ENCODE measurements at regions not wholly inside any gene's neighbourhood (a gene's known extent, or its start where the extent isn't known, plus 50 kb on each side); places are given as distances from the start of the nearest gene placed in this dataset.

- no peaks in the 10 kb centered on the region for H3K36me3 ChIP-seq (ENCODE audit: control insufficient read depth, insufficient read depth, low read length)
These were observed 632.1 kb upstream of the ID4 start for GRCh38 chr6:19205076-19205475.

GRCh38 chr6:19209202-19209601 is 628.0 kb upstream of the ID4 start:
- TF ChIP-seq CTCF (IDR thresholded peaks at IDR 0.05) = no peak
- Histone ChIP-seq H3K9ac (no peak overlapping the region), H3K4me3 (ENCODE audit: low read depth, low read length) (no peak overlapping the region), H3K27ac (no peak overlapping the region), H3K9me3 (ENCODE audit: control insufficient read depth, low read length) (no peaks in the 10 kb centered on the region), H3K36me3 (ENCODE audit: control insufficient read depth, insufficient read depth, low read length) (no peaks in the 10 kb centered on the region), H2AFZ (no peak overlapping the region), H3K27me3 (ENCODE audit: control insufficient read depth, insufficient read depth, low read length) (no peaks in the 10 kb centered on the region), H3K4me1 (no peaks in the 10 kb centered on the region), H3K79me2 (no peaks in the 10 kb centered on the region), H3K4me2 (ENCODE audit: low read length) (no peak overlapping the region)

More at GRCh38 chr6:19205076-19205475, 632.1 kb upstream of the ID4 start:
- Histone ChIP-seq H3K4me3 (ENCODE audit: low read depth, low read length) (no peak overlapping the region), H3K9ac (no peak overlapping the region), H2AFZ (no peak overlapping the region), H3K27ac (no peak overlapping the region), H3K9me3 (ENCODE audit: control insufficient read depth, low read length) (no peaks in the 10 kb centered on the region), H3K79me2 (no peaks in the 10 kb centered on the region), H3K4me1 (no peaks in the 10 kb centered on the region), H3K27me3 (ENCODE audit: control insufficient read depth, insufficient read depth, low read length) (no peaks in the 10 kb centered on the region), H3K4me2 (ENCODE audit: low read length) (no peak overlapping the region)
- no peak for TF ChIP-seq CTCF (IDR thresholded peaks at IDR 0.05)

- Histone ChIP-seq H3K9me3 (ENCODE audit: control insufficient read depth, low read length) (no peaks in the 10 kb centered on the region), H3K4me3 (ENCODE audit: low read depth, low read length) (no peak overlapping the region), H3K27me3 (ENCODE audit: control insufficient read depth, insufficient read depth, low read length) (no peaks in the 10 kb centered on the region), H2AFZ (no peak overlapping the region), H3K4me2 (ENCODE audit: low read length) (no peak overlapping the region), H3K4me1 (no peaks in the 10 kb centered on the region), H3K27ac (no peak overlapping the region), H3K9ac (no peak overlapping the region), H3K36me3 (ENCODE audit: control insufficient read depth, insufficient read depth, low read length) (no peaks in the 10 kb centered on the region), H3K79me2 (no peaks in the 10 kb centered on the region)
- TF ChIP-seq CTCF (IDR thresholded peaks at IDR 0.05) = peak; percentile 28
These were observed 626.1 kb upstream of the ID4 start for GRCh38 chr6:19210849-19211590.

- H3K9ac ChIP-seq = no peak overlapping the region
These were observed 622.9 kb upstream of the ID4 start for GRCh38 chr6:19214231-19214630.

More at GRCh38 chr6:19214231-19214630, 622.9 kb upstream of the ID4 start:
- no peak overlapping the region for H3K4me2 ChIP-seq (ENCODE audit: low read length)
- no peaks in the 10 kb centered on the region for H3K79me2 ChIP-seq
- no peaks in the 10 kb centered on the region for H3K36me3 ChIP-seq (ENCODE audit: control insufficient read depth, insufficient read depth, low read length)
- no peaks in the 10 kb centered on the region for H3K4me1 ChIP-seq
- H2AFZ ChIP-seq = no peak overlapping the region
- no peaks in the 10 kb centered on the region for H3K27me3 ChIP-seq (ENCODE audit: control insufficient read depth, insufficient read depth, low read length)
- no peak overlapping the region for H3K4me3 ChIP-seq (ENCODE audit: low read depth, low read length)
- no peaks in the 10 kb centered on the region for H3K9me3 ChIP-seq (ENCODE audit: control insufficient read depth, low read length)
- no peak overlapping the region for H3K27ac ChIP-seq
- TF ChIP-seq CTCF (IDR thresholded peaks at IDR 0.05) = no peak

Data from parathyroid adenoma (tissue), 2 donors.